H1 (cell line): ENCODE measurements at regions not wholly inside any gene's neighbourhood (a gene's known extent, or its start where the extent isn't known, plus 50 kb on each side); places are given as distances from the start of the nearest gene placed in this dataset.

Experiments
- JUN ChIP-seq: IDR thresholded peaks from 2 replicates; pipeline ENCODE4 v1.6.1; 2011; ENCODE audit warnings: low read depth, mild to moderate bottlenecking, improper control_type of control experiment, low read length
- RFX5 ChIP-seq: IDR thresholded peaks from 2 replicates; pipeline ENCODE4 v1.6.1; 2011; ENCODE audit warnings: low read depth, low read length, improper control_type of control experiment, borderline replicate concordance
- SIX5 ChIP-seq: IDR thresholded peaks from 2 replicates; pipeline ENCODE4 v1.6.1; 2011; ENCODE audit warnings: mild to moderate bottlenecking, low read depth, low read length
- SP4 ChIP-seq: IDR thresholded peaks from 2 replicates; pipeline ENCODE4 v1.6.1; 2012; ENCODE audit warnings: low read length, inconsistent platforms
- SUZ12 ChIP-seq: fragments of 200-600 bp; sonication (generic); IDR thresholded peaks from 2 replicates; pipeline ENCODE4 v1.6.1; 2012; ENCODE audit warnings: mild to moderate bottlenecking, inconsistent platforms, low read length, moderate library complexity, mixed read lengths
- ZNF274 ChIP-seq: IDR thresholded peaks from 2 replicates; pipeline ENCODE4 v1.7.0; 2012; ENCODE audit warnings: low read length, borderline replicate concordance; ENCODE audit errors: extremely low read depth
- TF ChIP-seq, protein P1 (sequence below): fragments of 300-600 bp; sonication (generic); IDR thresholded peaks from 2 replicates; pipeline ENCODE4 v1.7.1; 2012; ENCODE audit warnings: low read length, moderate library complexity, mild to moderate bottlenecking, inconsistent platforms; ENCODE audit not compliant: insufficient replicate concordance

DNA sequence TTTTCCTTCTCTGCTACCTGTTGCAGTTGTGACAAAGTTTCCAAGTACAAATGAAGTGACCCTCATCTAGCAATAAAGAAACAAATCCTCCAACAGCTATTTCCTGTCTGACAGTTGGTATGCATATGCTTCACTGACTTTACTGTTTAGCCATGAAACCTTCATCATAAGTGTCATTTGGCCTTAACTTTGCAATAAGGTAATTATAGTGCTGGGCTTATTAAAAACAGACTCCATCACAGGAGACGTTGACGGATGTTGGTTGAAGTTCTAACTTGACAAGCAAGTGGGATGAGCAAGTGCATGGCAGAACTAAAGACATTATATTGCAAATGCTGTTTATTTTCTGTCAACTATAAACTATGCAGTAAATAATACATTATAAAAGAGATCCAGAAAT, 425.2 kb downstream of the RPS29 start (continued):
- TF ChIP-seq JUN, result no peak
- no peak for TF ChIP-seq SIX5
- TF ChIP-seq SUZ12, result no peak
- TF ChIP-seq, protein P1, sequence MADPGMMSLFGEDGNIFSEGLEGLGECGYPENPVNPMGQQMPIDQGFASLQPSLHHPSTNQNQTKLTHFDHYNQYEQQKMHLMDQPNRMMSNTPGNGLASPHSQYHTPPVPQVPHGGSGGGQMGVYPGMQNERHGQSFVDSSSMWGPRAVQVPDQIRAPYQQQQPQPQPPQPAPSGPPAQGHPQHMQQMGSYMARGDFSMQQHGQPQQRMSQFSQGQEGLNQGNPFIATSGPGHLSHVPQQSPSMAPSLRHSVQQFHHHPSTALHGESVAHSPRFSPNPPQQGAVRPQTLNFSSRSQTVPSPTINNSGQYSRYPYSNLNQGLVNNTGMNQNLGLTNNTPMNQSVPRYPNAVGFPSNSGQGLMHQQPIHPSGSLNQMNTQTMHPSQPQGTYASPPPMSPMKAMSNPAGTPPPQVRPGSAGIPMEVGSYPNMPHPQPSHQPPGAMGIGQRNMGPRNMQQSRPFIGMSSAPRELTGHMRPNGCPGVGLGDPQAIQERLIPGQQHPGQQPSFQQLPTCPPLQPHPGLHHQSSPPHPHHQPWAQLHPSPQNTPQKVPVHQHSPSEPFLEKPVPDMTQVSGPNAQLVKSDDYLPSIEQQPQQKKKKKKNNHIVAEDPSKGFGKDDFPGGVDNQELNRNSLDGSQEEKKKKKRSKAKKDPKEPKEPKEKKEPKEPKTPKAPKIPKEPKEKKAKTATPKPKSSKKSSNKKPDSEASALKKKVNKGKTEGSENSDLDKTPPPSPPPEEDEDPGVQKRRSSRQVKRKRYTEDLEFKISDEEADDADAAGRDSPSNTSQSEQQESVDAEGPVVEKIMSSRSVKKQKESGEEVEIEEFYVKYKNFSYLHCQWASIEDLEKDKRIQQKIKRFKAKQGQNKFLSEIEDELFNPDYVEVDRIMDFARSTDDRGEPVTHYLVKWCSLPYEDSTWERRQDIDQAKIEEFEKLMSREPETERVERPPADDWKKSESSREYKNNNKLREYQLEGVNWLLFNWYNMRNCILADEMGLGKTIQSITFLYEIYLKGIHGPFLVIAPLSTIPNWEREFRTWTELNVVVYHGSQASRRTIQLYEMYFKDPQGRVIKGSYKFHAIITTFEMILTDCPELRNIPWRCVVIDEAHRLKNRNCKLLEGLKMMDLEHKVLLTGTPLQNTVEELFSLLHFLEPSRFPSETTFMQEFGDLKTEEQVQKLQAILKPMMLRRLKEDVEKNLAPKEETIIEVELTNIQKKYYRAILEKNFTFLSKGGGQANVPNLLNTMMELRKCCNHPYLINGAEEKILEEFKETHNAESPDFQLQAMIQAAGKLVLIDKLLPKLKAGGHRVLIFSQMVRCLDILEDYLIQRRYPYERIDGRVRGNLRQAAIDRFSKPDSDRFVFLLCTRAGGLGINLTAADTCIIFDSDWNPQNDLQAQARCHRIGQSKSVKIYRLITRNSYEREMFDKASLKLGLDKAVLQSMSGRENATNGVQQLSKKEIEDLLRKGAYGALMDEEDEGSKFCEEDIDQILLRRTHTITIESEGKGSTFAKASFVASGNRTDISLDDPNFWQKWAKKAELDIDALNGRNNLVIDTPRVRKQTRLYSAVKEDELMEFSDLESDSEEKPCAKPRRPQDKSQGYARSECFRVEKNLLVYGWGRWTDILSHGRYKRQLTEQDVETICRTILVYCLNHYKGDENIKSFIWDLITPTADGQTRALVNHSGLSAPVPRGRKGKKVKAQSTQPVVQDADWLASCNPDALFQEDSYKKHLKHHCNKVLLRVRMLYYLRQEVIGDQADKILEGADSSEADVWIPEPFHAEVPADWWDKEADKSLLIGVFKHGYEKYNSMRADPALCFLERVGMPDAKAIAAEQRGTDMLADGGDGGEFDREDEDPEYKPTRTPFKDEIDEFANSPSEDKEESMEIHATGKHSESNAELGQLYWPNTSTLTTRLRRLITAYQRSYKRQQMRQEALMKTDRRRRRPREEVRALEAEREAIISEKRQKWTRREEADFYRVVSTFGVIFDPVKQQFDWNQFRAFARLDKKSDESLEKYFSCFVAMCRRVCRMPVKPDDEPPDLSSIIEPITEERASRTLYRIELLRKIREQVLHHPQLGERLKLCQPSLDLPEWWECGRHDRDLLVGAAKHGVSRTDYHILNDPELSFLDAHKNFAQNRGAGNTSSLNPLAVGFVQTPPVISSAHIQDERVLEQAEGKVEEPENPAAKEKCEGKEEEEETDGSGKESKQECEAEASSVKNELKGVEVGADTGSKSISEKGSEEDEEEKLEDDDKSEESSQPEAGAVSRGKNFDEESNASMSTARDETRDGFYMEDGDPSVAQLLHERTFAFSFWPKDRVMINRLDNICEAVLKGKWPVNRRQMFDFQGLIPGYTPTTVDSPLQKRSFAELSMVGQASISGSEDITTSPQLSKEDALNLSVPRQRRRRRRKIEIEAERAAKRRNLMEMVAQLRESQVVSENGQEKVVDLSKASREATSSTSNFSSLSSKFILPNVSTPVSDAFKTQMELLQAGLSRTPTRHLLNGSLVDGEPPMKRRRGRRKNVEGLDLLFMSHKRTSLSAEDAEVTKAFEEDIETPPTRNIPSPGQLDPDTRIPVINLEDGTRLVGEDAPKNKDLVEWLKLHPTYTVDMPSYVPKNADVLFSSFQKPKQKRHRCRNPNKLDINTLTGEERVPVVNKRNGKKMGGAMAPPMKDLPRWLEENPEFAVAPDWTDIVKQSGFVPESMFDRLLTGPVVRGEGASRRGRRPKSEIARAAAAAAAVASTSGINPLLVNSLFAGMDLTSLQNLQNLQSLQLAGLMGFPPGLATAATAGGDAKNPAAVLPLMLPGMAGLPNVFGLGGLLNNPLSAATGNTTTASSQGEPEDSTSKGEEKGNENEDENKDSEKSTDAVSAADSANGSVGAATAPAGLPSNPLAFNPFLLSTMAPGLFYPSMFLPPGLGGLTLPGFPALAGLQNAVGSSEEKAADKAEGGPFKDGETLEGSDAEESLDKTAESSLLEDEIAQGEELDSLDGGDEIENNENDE, result no peak
- no peak for TF ChIP-seq ZNF274
- TF ChIP-seq RFX5, result no peak
- TF ChIP-seq SP4, result no peak
